ENCODE measurements at regions not wholly inside any gene's neighbourhood (a gene's known extent, or its start where the extent isn't known, plus 50 kb on each side); places are given as distances from the start of the nearest gene placed in this dataset.

GRCh38 chr6:145490068-145490467 lies 245.3 kb downstream of the EPM2A start:
- no peak overlapping the region for H3K27ac Mint-ChIP-seq (ENCODE audit: unreplicated experiment)
- peaks cover 5% of the 10 kb centered on the region for H3K9me3 Mint-ChIP-seq (ENCODE audit: low read depth, unreplicated experiment)
- no peak overlapping the region for H3K4me3 Mint-ChIP-seq (ENCODE audit: low read depth, unreplicated experiment)
- H3K27me3 Mint-ChIP-seq (ENCODE audit: unreplicated experiment), result no peaks in the 10 kb centered on the region
- BruUV-seq (replicated peaks), result no TSS peak
- no peaks in the 10 kb centered on the region for H3K36me3 Mint-ChIP-seq (ENCODE audit: insufficient read depth, unreplicated experiment)
- peaks cover 22% of the 10 kb centered on the region for H3K4me1 Mint-ChIP-seq (ENCODE audit: low read depth, unreplicated experiment)
- CTCF ChIA-PET, result no interaction called here
- no peak for DNase-seq
- intact Hi-C loops (cut with micrococcal nuclease; ENCODE audit: unreplicated experiment), result no loop called here
- TF ChIP-seq, protein P1, sequence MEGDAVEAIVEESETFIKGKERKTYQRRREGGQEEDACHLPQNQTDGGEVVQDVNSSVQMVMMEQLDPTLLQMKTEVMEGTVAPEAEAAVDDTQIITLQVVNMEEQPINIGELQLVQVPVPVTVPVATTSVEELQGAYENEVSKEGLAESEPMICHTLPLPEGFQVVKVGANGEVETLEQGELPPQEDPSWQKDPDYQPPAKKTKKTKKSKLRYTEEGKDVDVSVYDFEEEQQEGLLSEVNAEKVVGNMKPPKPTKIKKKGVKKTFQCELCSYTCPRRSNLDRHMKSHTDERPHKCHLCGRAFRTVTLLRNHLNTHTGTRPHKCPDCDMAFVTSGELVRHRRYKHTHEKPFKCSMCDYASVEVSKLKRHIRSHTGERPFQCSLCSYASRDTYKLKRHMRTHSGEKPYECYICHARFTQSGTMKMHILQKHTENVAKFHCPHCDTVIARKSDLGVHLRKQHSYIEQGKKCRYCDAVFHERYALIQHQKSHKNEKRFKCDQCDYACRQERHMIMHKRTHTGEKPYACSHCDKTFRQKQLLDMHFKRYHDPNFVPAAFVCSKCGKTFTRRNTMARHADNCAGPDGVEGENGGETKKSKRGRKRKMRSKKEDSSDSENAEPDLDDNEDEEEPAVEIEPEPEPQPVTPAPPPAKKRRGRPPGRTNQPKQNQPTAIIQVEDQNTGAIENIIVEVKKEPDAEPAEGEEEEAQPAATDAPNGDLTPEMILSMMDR (IDR thresholded peaks at IDR 0.05; ENCODE audit: unreplicated experiment), result no peak

GRCh38 chr6:145491126-145491525 lies 244.2 kb downstream of the EPM2A start:
- Mint-ChIP-seq H3K4me1 (ENCODE audit: low read depth, unreplicated experiment) (peaks cover 15% of the 10 kb centered on the region), H3K27ac (ENCODE audit: unreplicated experiment) (no peak overlapping the region), H3K9me3 (ENCODE audit: low read depth, unreplicated experiment) (peaks cover 2% of the 10 kb centered on the region), H3K4me3 (ENCODE audit: low read depth, unreplicated experiment) (no peak overlapping the region), H3K36me3 (ENCODE audit: insufficient read depth, unreplicated experiment) (no peaks in the 10 kb centered on the region), H3K27me3 (ENCODE audit: unreplicated experiment) (no peaks in the 10 kb centered on the region)
- no TSS peak for BruUV-seq (replicated peaks)
- TF ChIP-seq, protein P1 (IDR thresholded peaks at IDR 0.05; ENCODE audit: unreplicated experiment), result no peak
- no peak for DNase-seq
- intact Hi-C loops (cut with micrococcal nuclease; ENCODE audit: unreplicated experiment), result no loop called here
- CTCF ChIA-PET, result no interaction called here

DNA sequence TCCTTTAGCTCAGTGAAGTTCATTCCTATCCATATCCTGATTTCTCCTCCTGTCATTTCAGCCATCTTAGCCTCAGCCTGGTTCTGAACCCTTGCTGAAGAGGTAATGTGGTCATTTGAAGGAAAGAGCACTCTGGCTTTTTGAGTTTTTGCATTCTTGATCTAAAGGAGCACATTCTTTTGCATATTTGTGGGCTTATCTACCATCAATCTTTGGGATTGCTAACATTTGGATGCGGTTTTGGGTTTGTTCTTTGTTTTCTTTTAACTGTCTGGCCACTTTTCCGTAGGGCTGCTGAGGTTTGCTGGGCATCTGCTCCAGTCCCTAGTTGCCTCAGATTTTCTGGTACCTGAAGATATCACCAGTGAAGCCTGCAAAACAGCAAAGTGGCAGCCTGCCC lies 238.3 kb downstream of the EPM2A start:
- no peak overlapping the region for H3K27ac Mint-ChIP-seq (ENCODE audit: unreplicated experiment)

GRCh38 chr6:145498425-145498824 lies 236.9 kb downstream of the EPM2A start:
- Mint-ChIP-seq H3K27me3 (ENCODE audit: unreplicated experiment) (no peaks in the 10 kb centered on the region), H3K9me3 (ENCODE audit: low read depth, unreplicated experiment) (no peaks in the 10 kb centered on the region), H3K36me3 (ENCODE audit: insufficient read depth, unreplicated experiment) (no peaks in the 10 kb centered on the region), H3K27ac (ENCODE audit: unreplicated experiment) (no peak overlapping the region), H3K4me1 (ENCODE audit: low read depth, unreplicated experiment) (no peaks in the 10 kb centered on the region), H3K4me3 (ENCODE audit: low read depth, unreplicated experiment) (no peak overlapping the region)
- intact Hi-C loops (cut with micrococcal nuclease; ENCODE audit: unreplicated experiment), result no loop called here
- no peak for DNase-seq
- TF ChIP-seq, protein P1 (IDR thresholded peaks at IDR 0.05; ENCODE audit: unreplicated experiment), result no peak
- CTCF ChIA-PET, result no interaction called here
- BruUV-seq (replicated peaks), result no TSS peak

More for the DNA sequence above, 238.3 kb downstream of the EPM2A start:
- intact Hi-C loops (cut with micrococcal nuclease; ENCODE audit: unreplicated experiment), result no loop called here
- no peaks in the 10 kb centered on the region for H3K36me3 Mint-ChIP-seq (ENCODE audit: insufficient read depth, unreplicated experiment)
- BruUV-seq (replicated peaks), result no TSS peak
- no peaks in the 10 kb centered on the region for H3K4me1 Mint-ChIP-seq (ENCODE audit: low read depth, unreplicated experiment)
- TF ChIP-seq, protein P1 (IDR thresholded peaks at IDR 0.05; ENCODE audit: unreplicated experiment), result no peak
- DNase-seq, result no peak
- no peak overlapping the region for H3K4me3 Mint-ChIP-seq (ENCODE audit: low read depth, unreplicated experiment)
- H3K9me3 Mint-ChIP-seq (ENCODE audit: low read depth, unreplicated experiment), result peaks cover 2% of the 10 kb centered on the region
- CTCF ChIA-PET, result no interaction called here
- H3K27me3 Mint-ChIP-seq (ENCODE audit: unreplicated experiment), result no peaks in the 10 kb centered on the region

DNA sequence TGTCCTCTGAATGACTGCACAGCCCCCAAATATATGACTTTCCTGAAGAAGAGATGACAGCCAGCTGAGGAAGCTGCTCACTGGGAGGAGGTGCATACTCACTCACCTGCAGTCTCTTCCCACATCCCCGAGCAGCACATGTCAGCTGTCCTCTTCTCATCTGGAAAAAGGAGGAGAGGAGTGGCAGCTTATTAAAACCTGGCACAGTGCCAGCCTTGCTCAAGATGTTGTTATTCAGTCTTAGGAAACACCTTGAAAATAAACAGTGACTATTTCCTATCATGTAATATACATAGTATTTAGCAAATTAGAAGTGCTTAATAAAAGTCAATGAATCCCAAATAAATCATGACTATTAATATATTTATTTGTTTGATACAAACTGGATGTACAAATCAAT lies 232.9 kb downstream of the EPM2A start:
- intact Hi-C loops (cut with micrococcal nuclease; ENCODE audit: unreplicated experiment), result no loop called here
- H3K4me3 Mint-ChIP-seq (ENCODE audit: low read depth, unreplicated experiment), result no peak overlapping the region
- no peak overlapping the region for H3K27ac Mint-ChIP-seq (ENCODE audit: unreplicated experiment)
- CTCF ChIA-PET, result no interaction called here
- BruUV-seq (replicated peaks), result no TSS peak
- no peaks in the 10 kb centered on the region for H3K4me1 Mint-ChIP-seq (ENCODE audit: low read depth, unreplicated experiment)
- H3K27me3 Mint-ChIP-seq (ENCODE audit: unreplicated experiment), result no peaks in the 10 kb centered on the region
- H3K36me3 Mint-ChIP-seq (ENCODE audit: insufficient read depth, unreplicated experiment), result no peaks in the 10 kb centered on the region
- TF ChIP-seq, protein P1 (IDR thresholded peaks at IDR 0.05; ENCODE audit: unreplicated experiment), result no peak
- DNase-seq, result no peak
- H3K9me3 Mint-ChIP-seq (ENCODE audit: low read depth, unreplicated experiment), result no peaks in the 10 kb centered on the region
